ENCODE measurements at regions not wholly inside any gene's neighbourhood (a gene's known extent, or its start where the extent isn't known, plus 50 kb on each side); places are given as distances from the start of the nearest gene placed in this dataset.
"Not testable (repeated sequence)": the region's sequence is repeated elsewhere in the genome, so short reads cannot be mapped to it uniquely, and the experiment has no call there.

DNA sequence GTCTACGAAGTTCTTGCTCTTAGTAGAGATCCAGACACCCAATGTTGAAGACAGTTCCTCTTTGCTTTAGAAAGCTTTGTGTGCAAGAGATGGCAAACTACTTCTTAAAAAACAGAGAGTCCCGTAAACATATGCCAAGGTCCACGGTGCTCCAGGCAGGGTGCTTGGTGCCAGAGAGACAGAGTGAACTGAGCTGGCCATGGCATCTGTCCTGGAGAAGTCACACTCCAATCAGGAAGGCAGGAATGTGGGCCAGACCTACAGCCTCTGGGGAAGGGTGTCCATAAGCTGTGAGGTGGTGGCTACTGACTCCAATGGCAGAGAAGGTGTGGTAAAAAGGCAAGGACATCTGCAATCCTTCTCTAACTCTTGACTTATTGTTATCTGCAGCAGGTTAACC is 242.0 kb upstream of the PLGLB2 start:
- not testable (repeated sequence) for DNase-seq (ENCODE audit: low read depth in 2 of 2, low spot score in 1 of 2)

DNA sequence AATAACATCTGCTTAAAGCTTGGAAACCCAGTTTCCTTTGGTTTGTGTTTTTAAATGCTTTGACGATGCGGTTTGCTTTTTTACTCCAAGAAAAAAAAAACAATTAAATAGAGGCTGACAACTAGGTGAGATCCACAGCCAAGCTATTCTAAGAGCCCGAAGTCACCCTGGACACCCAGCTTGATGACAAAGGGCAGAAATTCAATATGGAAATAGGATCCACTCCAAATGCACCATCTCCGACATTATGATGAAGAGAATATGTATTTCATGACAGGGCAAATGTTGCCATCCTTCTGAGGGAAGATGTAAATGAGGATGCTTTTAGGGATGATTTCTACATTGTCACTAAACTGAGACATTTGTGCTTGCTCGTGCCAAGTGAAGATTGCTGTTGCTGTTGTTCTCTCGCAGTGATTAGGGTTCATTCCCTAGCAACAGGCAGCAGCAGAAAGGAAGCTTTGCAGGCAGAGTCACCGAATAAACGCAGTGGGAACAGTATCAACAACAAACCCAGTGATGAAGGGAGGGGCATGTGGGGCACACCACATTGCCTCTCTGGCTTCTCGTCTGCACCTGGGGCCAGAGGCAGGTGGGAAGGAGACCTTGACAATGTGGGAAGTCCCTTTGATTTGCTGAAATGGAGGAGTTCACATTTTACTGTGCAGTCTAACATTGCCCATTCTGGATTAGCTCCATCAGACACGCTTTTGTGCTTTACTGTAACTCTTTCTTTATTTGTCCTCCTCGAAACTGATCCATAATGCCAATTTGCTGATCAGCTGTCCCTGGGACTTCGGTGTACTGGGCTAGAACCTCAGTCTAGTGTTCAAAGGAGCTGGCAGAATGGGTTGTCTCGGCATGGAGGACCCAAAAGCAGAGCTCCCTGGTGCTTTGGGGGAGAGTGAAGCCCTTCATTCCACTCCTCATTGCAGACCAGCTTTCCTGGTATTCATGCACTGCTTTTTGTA is 240.2 kb upstream of the PLGLB2 start:
- DNase-seq (ENCODE audit: low read depth in 2 of 2, low spot score in 1 of 2), result not testable (repeated sequence)

GRCh38 chr2:87511195-87511778 is 236.6 kb upstream of the PLGLB2 start:
- DNase-seq (ENCODE audit: low read depth in 2 of 2, low spot score in 1 of 2), result not testable (repeated sequence)

DNA sequence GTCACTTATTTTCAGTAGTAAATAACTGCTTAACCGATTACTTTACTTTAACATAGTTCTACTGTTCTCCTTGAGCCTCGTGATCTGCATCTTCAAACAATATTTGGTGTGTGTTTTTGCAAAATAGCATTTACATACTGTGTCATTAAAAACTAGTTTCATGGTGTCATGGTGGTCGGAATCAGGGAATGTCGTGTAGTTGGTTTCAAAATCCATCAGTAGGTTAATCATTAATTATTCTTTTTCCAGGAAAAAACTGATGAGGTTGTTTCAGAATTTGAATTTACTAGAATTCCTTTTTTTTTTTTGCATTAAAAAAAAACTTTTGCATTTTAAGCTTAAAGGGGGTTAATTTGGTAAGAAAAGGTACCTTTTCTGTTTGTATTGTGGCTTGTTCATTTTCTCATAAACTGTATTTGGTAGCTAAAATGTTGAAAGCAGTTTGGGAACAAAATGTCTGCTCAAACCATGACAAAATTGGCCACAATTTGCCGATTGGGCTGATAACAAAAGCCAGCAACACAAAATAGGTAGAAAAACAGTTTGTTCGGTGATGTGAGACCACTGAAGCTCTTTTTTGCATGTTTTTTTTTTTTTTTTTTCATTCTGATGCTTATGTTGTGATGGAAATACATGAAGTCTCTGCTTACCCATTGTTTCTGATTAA is 234.9 kb upstream of the PLGLB2 start:
- DNase-seq (ENCODE audit: low read depth in 2 of 2, low spot score in 1 of 2), result not testable (repeated sequence)

DNA sequence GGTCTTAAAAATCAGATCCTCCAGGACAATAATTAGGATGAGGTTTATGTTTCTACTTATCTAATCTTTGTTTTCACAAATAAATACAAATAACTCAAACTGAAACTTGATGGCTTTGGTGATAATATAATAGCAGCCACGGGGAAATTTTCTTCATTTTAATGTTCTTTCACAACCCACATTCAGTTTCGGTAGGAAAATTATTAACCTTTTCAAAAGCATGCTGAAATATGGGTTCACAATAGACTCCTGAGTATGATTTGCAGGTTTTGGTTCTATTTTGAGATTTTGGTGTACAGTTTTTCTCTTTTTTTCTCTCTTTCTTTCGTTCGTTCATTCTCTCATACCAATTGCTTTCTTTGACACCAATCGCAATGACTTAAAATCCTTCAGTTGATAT is 233.9 kb upstream of the PLGLB2 start:
- not testable (repeated sequence) for DNase-seq (ENCODE audit: low read depth in 2 of 2, low spot score in 1 of 2)

- DNase-seq (ENCODE audit: low read depth in 2 of 2, low spot score in 1 of 2), result not testable (repeated sequence)
These were observed 233.4 kb upstream of the PLGLB2 start for GRCh38 chr2:87514515-87514914.

DNA sequence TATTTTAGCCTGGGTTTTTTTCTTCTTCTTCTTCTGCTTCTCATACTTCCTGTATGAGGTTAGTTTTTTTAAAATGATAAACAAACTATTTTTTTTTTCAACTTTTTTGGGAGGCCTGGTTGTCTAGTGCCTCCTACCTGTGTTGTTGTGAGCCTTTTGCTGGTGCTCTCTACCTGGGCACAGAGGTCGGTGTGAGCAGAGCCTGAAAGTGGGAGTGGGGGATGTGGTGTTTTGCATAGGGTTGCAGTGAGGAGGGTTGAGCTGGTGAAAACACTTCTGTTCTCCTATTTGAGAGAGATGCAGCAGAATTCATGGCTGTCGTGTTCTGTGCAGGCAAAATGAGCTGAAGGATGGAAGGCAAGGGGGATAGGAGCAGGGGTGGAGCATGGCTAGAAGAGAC is 232.7 kb upstream of the PLGLB2 start:
- DNase-seq (ENCODE audit: low read depth in 2 of 2, low spot score in 1 of 2), result not testable (repeated sequence)

GRCh38 chr2:87515875-87516274 is 232.0 kb upstream of the PLGLB2 start:
- not testable (repeated sequence) for DNase-seq (ENCODE audit: low read depth in 2 of 2, low spot score in 1 of 2)

GRCh38 chr2:87516369-87516967 is 231.4 kb upstream of the PLGLB2 start:
- not testable (repeated sequence) for DNase-seq (ENCODE audit: low read depth in 2 of 2, low spot score in 1 of 2)

DNA sequence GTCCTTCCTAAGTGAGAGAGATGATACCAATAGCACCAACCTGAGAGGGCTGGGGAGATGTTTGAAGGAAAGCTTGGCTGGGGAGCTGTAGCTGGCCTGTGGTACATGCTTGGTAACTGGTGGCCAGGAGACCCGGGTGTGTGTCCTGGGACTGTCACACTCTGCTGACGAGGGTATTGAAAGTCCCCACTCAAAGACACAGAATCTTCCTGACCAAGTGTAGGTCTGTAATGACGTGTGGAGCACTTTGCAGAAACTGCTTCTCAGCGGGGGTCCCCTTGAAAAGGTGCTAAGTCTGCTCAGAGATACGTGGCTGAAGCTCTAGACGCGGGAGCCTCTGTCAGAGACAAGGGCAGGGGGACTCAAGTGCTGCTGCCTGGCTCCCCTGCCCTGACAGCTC is 230.4 kb upstream of the PLGLB2 start:
- DNase-seq (ENCODE audit: low read depth in 2 of 2, low spot score in 1 of 2), result not testable (repeated sequence)

DNA sequence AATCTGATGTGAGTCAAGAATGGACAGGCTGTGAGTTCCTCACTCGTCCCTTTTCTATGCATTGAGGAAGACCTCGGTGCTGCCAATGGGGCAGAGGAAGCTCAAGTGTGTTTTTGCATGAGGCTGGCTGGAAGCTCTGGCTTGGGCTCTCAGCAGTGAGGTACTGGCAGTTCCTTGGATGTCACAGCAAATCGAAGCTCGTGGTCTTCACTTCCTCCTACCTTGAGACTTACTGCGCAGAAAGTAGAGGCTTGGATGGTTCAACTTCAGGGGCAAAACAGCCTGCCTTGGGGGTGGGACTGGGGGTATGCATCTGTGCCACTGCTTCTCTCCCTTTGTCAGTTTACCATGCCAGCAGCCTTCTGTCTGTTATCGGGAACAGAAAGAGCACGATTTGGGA is 229.8 kb upstream of the PLGLB2 start:
- DNase-seq (ENCODE audit: low read depth in 2 of 2, low spot score in 1 of 2), result not testable (repeated sequence)

DNA sequence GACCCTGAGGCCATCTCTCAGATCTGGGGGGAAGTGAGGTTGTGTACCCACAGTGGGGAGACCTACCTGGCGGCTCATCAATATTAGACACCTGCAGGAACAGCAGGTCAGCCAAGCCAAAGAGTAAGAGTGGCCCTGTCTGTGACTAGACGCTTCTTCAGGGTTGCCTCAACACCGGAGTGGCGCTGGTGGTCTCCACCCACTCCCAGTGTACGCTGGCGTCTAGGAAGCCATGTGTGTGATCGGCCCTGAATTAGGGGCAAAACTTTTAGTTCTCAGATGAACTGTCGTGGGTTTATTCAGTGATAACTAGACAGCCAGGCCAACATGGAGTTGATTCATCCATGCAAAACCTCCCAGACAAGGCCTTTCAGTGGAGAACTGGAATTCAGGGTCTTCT is 229.3 kb upstream of the PLGLB2 start:
- DNase-seq (ENCODE audit: low read depth in 2 of 2, low spot score in 1 of 2), result not testable (repeated sequence)

DNA sequence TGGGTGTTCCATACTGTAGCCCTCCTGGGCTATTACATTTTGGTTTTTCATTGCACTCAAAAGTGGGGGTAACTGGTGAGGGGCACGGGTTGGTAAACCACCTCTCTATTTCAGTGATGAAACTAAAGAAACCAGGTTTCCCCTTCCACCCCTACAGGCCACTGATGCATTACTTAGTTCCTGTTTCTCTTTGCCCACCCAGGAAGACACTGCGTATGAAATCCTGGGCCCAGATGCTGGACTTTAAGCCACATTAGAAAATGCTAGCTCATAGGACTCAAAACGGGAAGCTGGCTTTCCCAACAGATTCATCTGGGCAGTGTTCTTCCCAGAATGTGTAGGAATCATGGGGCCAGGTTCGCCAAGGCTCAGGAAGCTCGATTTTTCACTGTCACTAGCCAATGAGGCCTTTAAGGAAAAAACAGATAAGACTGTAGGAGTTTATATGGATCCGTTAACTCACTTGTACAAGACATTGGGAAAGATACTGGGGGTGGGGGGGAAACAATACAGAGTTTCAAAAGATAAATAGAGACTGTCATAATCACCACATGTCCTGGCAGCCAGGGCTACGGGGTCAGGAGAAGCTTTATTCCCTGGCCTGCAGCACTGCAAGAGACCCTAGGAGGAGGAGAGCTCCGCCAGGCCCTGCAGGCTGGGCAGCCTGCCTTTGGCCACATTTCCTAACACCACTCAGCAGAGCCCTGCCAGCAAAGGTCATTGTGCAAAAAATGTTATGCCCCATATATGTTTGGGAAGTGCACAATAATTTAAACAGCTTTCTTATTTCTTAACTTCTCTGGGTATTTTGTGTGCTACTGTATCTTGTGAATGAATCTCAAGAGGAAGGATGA is 228.5 kb upstream of the PLGLB2 start:
- DNase-seq (ENCODE audit: low read depth in 2 of 2, low spot score in 1 of 2), result not testable (repeated sequence)

DNA sequence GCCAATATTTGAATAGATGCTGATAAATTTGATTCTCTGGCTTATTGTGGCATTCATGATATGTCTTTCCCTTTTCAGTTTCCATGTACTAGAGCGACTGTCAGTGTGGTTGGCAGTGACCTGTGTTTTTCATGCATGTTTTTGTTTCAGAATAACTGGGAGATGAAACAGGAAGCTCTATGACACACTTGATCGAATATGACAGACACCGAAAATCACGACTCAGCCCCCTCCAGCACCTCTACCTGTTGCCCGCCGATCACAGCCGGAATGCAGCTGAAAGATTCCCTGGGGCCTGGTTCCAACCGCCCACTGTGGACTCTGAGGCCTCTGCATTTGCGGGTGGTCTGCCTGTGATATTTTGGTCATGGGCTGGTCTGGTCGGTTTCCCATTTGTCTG is 226.8 kb upstream of the PLGLB2 start:
- not testable (repeated sequence) for DNase-seq (ENCODE audit: low read depth in 2 of 2, low spot score in 1 of 2)

DNA sequence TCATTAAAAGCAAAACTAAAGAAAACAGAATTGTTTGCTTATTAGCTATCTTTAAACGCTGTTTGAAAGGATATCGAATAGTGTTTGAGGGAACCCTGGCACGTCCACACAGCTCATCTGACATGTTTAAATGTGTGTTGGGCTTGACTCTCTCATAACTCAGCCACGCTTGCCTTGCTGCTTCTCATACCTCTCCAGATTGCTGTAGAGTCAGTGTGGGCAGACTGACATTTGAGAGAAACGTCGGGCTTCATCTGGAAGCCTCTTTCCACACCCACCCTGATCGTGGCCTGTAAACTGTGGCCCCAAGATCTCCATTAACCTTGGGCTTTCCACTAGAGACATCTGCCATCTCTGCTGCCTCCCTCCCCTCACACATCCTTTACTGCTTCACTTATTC is 226.4 kb upstream of the PLGLB2 start:
- DNase-seq (ENCODE audit: low read depth in 2 of 2, low spot score in 1 of 2), result not testable (repeated sequence)

GRCh38 chr2:87524619-87525188 is 223.2 kb upstream of the PLGLB2 start:
- DNase-seq (ENCODE audit: low read depth in 2 of 2, low spot score in 1 of 2), result not testable (repeated sequence)

- DNase-seq (ENCODE audit: low read depth in 2 of 2, low spot score in 1 of 2), result not testable (repeated sequence)
These were observed 222.3 kb upstream of the PLGLB2 start for GRCh38 chr2:87525497-87525991.

- DNase-seq (ENCODE audit: low read depth in 2 of 2, low spot score in 1 of 2), result not testable (repeated sequence)
These were observed 221.6 kb upstream of the PLGLB2 start for GRCh38 chr2:87526258-87526657.

- DNase-seq (ENCODE audit: low read depth in 2 of 2, low spot score in 1 of 2), result not testable (repeated sequence)
These were observed 215.7 kb upstream of the PLGLB2 start for GRCh38 chr2:87531968-87532715.
